Upper lobe of right lung (tissue), 1 donor: ENCODE measurements at regions not wholly inside any gene's neighbourhood (a gene's known extent, or its start where the extent isn't known, plus 50 kb on each side); places are given as distances from the start of the nearest gene placed in this dataset.

Experiments used
- ATAC-seq: fragments of 200-7000 bp; cut with Tn5 transposase; one replicate; pipeline ENCODE4 v1.9.1; 2020; ENCODE audit warnings: mild to moderate bottlenecking, moderate library complexity
- DNase-seq: peaks from one replicate; pipeline ENCODE4 v3.0.0-alpha.2; 2020
- H3K27ac ChIP-seq: fragments of 200-600 bp; one replicate; pipeline ENCODE4 v1.8.0; 2022
- H3K27me3 ChIP-seq: fragments of 200-600 bp; one replicate; pipeline ENCODE4 v1.8.0; 2022; ENCODE audit warnings: mild to moderate bottlenecking
- H3K36me3 ChIP-seq: fragments of 200-600 bp; one replicate; pipeline ENCODE4 v1.8.0; 2022
- H3K4me1 ChIP-seq: fragments of 200-600 bp; one replicate; pipeline ENCODE4 v1.8.0; 2022
- H3K4me3 ChIP-seq: fragments of 200-600 bp; one replicate; pipeline ENCODE4 v1.8.0; 2022; ENCODE audit warnings: mild to moderate bottlenecking
- H3K9me3 ChIP-seq: fragments of 200-600 bp; one replicate; pipeline ENCODE4 v1.8.0; 2022
- intact Hi-C: fragments of 100-400 bp; cut with DNase I; formaldehyde crosslinking; loops from one replicate; pipeline ENCODE4 v1.11.0; 2022
- TF ChIP-seq, protein P1 (sequence below): fragments of 200-600 bp; IDR thresholded peaks from one replicate; pipeline ENCODE4 v1.8.0; 2022; ENCODE audit warnings: antibody characterized with exemption
- donor health status: DM: no; HTN: yes; CAD: no; lungs with severe emphysema.

DNA sequence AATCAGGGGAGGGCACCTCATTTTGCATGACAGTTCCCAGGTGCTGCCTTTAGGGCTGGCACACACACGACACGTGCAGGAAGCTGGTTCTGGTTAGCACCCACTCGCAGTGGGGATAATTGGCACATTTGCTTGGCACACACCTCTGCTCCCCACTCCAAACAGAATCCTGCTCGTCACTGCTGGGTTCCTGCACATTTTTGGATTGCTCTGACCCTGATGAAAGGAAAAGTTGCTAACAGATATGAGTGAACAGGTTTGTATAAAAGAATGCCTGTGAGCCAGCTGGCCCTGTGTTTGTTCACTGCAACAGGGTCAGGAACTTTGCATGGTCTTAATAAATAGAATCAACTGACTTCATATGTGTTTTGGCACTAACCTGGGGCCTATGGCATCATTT, 1500.4 kb downstream of the EFNB2 start:
- Histone ChIP-seq H3K27me3 (no peaks in the 10 kb centered on the region), H3K27ac (no peak overlapping the region), H3K36me3 (no peaks in the 10 kb centered on the region), H3K4me3 (no peak overlapping the region), H3K4me1 (no peaks in the 10 kb centered on the region), H3K9me3 (no peaks in the 10 kb centered on the region)
- TF ChIP-seq, protein P1, sequence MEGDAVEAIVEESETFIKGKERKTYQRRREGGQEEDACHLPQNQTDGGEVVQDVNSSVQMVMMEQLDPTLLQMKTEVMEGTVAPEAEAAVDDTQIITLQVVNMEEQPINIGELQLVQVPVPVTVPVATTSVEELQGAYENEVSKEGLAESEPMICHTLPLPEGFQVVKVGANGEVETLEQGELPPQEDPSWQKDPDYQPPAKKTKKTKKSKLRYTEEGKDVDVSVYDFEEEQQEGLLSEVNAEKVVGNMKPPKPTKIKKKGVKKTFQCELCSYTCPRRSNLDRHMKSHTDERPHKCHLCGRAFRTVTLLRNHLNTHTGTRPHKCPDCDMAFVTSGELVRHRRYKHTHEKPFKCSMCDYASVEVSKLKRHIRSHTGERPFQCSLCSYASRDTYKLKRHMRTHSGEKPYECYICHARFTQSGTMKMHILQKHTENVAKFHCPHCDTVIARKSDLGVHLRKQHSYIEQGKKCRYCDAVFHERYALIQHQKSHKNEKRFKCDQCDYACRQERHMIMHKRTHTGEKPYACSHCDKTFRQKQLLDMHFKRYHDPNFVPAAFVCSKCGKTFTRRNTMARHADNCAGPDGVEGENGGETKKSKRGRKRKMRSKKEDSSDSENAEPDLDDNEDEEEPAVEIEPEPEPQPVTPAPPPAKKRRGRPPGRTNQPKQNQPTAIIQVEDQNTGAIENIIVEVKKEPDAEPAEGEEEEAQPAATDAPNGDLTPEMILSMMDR = no peak
- no peak for DNase-seq
- intact Hi-C loops = no loop called here
- ATAC-seq = no peak

DNA sequence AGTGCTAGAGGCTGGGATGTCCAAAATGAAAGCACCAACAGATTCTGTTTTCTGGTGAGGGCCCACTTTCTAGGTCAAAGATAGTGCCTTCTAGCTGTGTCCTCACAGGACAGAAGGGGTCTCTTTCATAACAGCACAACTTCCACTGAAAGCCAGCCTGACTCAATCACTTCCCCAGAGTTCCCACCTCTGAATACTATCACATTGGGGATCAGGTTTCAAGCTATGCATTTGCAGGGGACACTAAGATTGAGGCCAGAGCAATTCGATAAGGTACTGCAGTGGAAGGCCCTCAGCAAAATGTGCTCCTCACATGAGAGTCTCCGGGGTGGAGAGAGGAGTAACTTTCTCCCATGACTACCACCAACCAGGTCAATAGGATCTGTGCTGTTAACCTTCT, 1501.5 kb downstream of the EFNB2 start:
- TF ChIP-seq, protein P1 = no peak
- H3K4me1 ChIP-seq = no peaks in the 10 kb centered on the region
- H3K4me3 ChIP-seq = no peak overlapping the region
- H3K27me3 ChIP-seq = no peaks in the 10 kb centered on the region
- ATAC-seq (no peak), DNase-seq (no peak)
- intact Hi-C loops = no loop called here
- no peaks in the 10 kb centered on the region for H3K36me3 ChIP-seq
- H3K9me3 ChIP-seq = no peaks in the 10 kb centered on the region
- H3K27ac ChIP-seq = no peak overlapping the region

DNA sequence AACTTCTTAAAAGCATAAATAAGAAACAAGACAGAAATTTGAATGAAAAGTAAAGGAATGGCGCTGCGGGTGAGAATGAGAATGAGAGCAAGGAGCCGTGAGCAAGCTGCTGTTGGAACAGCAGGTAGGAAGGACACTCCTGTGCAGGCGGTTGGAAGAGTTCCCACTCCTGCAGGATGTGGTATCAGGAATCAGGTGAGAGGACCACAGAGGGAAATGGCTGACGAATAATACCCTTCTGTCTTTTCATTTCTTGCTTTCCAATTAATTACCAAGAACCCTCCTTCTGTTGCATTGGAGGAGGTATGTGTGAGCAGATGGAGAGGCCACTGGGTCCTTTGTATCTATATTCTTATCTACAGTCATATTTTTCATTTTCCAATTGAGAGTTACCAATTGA, 1504.2 kb downstream of the EFNB2 start:
- no peaks in the 10 kb centered on the region for H3K27me3 ChIP-seq
- H3K4me1 ChIP-seq = no peaks in the 10 kb centered on the region
- DNase-seq (no peak), ATAC-seq (no peak)
- H3K27ac ChIP-seq = no peak overlapping the region
- no peaks in the 10 kb centered on the region for H3K9me3 ChIP-seq
- no peak overlapping the region for H3K4me3 ChIP-seq
- intact Hi-C loops = no loop called here
- H3K36me3 ChIP-seq = no peaks in the 10 kb centered on the region
- TF ChIP-seq, protein P1 = no peak

DNA sequence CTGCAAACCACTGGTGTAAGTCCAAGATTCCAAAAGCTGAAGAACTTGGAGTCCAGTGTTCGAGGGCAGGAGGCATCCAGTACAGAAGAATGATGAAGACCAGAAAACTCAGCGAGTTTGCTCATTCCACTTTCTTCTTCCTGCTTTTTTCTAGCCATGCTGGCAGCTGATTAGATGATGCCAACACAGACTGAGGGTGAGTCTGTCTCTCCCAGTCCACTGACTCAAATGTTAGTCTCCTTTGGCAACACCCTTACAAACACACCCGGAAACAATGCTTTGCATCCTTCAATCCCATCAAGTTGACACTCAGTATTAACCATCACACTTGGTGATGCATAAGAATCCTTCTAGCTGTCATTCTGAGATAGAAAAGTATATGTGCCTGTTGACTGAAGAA, 1504.6 kb downstream of the EFNB2 start:
- TF ChIP-seq, protein P1 = no peak
- no peaks in the 10 kb centered on the region for H3K4me1 ChIP-seq
- no peak for ATAC-seq
- no peak overlapping the region for H3K27ac ChIP-seq
- H3K4me3 ChIP-seq = no peak overlapping the region
- intact Hi-C loops = no loop called here
- no peaks in the 10 kb centered on the region for H3K27me3 ChIP-seq
- H3K9me3 ChIP-seq = no peaks in the 10 kb centered on the region
- H3K36me3 ChIP-seq = no peaks in the 10 kb centered on the region
- no peak for DNase-seq

DNA sequence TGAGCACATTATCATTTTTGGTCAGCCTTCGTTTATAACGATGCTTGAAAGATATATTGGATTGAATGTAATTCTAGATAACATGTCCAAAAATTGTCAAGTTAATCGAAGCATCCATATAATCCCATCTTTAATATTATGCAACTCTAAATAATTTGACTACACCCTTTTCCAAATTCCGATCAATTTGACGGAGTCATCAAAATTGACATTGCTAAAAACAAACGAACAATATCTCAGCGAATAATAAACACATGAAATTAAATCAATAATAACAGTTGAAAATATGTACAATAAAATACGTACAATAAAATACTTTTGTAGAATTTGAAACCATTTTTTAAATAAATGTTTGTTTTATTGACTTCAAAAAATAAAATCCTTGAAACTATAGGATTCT, 1516.4 kb downstream of the EFNB2 start:
- no peaks in the 10 kb centered on the region for H3K27me3 ChIP-seq
- H3K27ac ChIP-seq = no peak overlapping the region
- no peaks in the 10 kb centered on the region for H3K4me1 ChIP-seq
- H3K9me3 ChIP-seq = no peaks in the 10 kb centered on the region
- no peak overlapping the region for H3K4me3 ChIP-seq
- no peak for DNase-seq
- intact Hi-C loops = no loop called here
- TF ChIP-seq, protein P1 = no peak
- H3K36me3 ChIP-seq = no peaks in the 10 kb centered on the region
- no peak for ATAC-seq

DNA sequence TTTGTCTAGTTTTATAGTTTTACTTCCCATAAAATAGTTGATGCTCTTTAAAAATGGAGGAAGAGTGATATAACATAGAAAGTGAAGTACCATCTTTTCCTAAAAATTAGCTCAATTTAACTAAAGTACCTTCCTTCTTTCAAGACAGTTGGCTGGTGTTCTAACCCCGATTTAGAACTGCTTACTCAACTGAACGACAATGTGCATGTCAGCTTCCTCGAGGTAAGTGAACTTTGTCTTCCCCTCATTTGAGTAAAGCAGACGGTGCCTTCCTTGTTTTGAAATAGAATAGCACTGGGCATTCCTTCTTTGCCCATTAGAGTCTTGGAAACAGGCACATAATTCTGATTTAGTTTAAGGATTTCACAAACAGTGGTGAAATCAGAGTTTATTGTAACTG, 1519.2 kb downstream of the EFNB2 start:
- DNase-seq (no peak), ATAC-seq (no peak)
- Histone ChIP-seq H3K4me1 (no peaks in the 10 kb centered on the region), H3K27ac (no peak overlapping the region), H3K27me3 (no peaks in the 10 kb centered on the region), H3K4me3 (no peak overlapping the region), H3K36me3 (no peaks in the 10 kb centered on the region), H3K9me3 (no peaks in the 10 kb centered on the region)
- TF ChIP-seq, protein P1 = no peak
- intact Hi-C loops = no loop called here
